COR-L47 (cell line): ENCODE measurements at regions not wholly inside any gene's neighbourhood (a gene's known extent, or its start where the extent isn't known, plus 50 kb on each side); places are given as distances from the start of the nearest gene placed in this dataset.

Experiments used
- DNase-seq: peaks from one replicate; lab custom pipeline; 2025; lab: John Stamatoyannopoulos, UW

DNA sequence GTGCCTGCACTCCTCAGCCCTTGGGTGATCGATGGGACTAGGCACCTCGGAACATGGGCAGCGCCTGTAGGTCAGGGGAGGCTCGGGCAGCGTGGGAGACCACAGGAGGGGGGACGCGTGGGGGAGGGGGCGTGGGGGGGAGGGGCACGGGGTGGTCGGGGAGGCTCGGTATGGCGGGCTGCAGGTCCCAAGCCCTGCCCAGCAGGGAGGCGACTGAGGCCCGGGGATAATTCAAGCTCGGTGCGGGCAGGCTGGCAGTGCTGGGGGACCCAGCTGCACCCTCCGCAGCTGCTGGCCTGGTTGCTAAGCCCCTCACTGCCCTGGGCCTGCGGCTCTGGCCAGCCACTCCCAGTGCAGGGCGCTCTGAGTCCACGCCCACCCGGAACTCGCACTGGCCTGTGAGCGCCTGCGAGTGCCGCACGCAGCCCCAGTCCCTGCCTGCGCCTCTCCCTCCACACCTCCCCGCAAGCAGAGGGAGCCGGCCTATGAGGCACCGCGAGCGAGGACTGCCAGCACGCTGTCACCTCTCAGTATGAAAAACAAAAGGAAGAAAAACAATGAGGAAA, 1698.3 kb upstream of the RAG2 start:
- no peak for DNase-seq

DNA sequence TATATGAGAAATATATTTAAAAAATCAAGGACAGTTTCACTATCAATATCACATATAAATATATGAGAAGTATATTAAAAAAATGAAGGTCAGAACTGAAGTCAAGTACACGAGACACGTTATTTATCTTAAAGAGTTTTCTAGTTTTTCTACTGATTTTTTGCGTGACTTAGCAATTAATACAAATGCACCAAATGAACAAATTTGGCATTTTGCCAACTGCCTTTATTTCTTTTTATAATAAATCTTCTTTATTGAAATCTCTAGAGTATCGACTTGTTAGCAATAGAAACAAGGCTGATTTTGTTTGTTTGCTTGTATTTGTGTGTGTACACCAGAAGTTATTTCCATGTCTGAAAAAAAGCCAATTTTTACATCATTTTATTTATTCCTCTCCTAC, 1684.7 kb upstream of the RAG2 start:
- DNase-seq = no peak

GRCh38 chr11:38278457-38279141, 1680.6 kb upstream of the RAG2 start:
- no peak for DNase-seq

GRCh38 chr11:38274031-38274430, 1676.0 kb upstream of the RAG2 start:
- DNase-seq = no peak

DNA sequence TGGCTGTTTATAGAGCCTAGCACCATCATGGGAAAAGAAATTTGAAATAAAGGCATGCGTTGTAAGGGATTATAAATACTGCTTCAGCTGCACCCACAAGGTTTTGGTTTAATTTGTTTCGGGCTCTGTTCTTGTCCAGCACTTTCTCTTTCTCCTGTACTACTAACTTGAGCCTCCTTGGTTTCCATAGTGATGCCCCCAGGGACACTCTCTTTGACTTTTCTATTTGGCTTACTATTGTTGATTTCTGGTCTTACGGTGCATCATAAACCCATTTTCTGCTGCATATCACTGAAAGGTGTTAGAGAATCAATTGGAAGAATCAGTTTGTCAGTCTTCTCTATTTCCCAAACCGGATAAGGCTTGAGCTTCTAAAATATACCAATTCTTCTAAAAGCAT, 1674.3 kb upstream of the RAG2 start:
- no peak for DNase-seq

DNA sequence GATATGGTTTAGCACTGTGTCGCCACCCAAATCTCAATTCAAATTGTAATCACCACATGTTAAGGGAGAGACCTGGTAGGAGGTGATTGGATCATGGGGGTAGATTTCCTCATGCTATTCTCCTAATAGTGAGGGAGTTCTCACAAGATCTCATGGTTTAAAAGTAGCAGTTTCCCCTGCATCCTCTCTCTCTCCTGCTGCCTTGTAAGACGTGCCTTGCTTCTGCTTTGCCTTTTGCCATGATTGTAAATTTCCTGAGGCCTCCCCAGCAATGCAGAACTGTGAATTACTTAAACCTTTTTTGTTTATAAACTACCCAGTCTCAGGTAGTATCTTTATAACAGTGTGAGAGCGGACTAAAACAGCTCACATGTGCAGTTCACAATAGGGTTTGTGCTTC, 1668.7 kb upstream of the RAG2 start:
- no peak for DNase-seq

GRCh38 chr11:38256436-38256835, 1658.4 kb upstream of the RAG2 start:
- DNase-seq = no peak

DNA sequence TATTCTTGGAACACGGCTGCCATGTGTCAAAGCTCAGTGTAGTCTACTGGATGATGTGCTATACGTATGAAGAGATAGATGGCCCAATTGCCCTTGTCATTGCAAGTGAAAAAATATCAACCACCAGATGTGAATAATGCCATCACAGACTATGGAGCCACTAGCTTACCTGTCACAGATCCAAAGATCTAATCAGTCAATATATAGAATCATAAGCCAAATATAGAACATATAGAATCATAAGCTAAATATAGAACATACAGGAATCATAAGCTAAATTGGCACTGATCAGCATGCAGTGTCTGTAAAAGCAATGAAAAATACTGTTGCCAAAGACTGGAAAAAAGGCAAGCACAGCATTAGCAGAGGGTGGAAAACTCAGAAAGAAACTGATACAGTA, 1656.9 kb upstream of the RAG2 start:
- no peak for DNase-seq

DNA sequence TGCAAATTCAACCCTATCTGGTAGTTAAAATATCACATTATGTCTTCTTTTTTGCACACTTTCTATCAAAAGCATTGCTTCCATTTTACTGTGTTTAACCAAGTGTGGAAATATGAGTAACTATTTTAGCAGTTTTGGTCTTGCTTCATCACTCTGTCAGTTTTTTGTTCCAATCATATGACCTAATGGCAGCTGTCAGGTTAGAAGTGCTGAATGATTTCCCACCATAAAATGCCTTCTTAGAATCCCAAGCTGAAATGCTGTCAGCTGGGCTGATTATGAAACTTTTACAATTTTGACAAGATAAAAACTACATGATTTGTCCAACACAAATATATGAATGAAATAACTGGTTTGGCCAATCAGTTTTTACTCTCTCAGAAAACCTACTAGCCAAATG, 1654.6 kb upstream of the RAG2 start:
- DNase-seq = no peak

DNA sequence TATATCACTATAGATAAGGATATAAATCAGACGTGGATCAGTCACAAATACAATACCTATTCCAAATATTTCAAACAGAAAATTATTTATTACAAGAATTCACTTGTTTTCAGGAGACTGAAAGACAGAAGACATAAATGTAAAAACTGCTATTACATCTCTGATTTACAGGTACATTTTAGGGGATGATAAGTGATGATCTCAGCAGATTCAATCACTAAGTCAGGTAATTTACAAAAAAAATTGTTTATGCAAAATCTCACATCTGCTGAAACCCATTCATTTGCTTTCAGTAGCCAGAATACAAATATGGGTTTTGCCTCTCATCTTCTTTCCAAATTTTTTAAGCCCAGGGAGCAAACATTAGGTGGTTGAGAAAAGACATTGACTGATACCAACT, 1648.4 kb upstream of the RAG2 start:
- no peak for DNase-seq

- no peak for DNase-seq
Observed at GRCh38 chr11:38226684-38227083, 1628.6 kb upstream of the RAG2 start.

GRCh38 chr11:38221295-38221694, 1623.3 kb upstream of the RAG2 start:
- DNase-seq = no peak

GRCh38 chr11:38219636-38220035, 1621.6 kb upstream of the RAG2 start:
- no peak for DNase-seq

DNA sequence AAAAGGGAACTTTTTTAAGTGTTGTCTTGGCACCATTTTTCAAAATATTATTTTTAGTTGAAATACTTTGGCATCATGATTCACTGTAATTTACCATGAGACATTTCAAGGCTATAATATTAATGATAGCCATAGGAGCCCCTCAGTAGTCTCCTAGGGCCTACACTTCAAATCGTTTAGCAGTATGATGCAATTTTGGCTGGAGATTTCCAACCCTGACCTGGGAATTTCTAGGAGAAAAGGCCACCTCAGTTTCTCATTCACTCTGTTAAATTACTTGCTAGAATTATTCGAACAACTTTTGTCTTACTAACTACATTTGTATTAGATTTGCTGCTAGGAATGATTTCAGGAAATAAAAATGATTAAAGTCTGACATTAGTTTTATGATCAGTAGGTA, 1610.9 kb upstream of the RAG2 start:
- no peak for DNase-seq

DNA sequence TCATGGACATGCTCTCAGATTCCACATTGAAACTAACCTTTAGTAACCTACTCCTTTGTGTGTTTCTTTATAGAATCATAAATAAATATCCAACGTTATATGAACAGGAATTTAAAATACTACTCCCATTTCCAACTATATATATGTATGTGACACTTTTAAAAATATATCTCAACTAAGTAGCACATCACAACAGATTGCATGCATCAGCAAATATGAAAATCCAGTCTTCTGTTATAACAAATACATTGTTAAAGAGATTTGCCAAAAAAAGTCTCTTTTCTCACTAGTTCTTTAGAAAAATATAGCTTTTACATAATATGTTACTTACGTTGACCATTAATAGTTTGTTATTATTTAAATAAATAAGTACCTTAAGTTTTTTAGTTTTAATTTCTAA, 1608.6 kb upstream of the RAG2 start:
- no peak for DNase-seq

DNA sequence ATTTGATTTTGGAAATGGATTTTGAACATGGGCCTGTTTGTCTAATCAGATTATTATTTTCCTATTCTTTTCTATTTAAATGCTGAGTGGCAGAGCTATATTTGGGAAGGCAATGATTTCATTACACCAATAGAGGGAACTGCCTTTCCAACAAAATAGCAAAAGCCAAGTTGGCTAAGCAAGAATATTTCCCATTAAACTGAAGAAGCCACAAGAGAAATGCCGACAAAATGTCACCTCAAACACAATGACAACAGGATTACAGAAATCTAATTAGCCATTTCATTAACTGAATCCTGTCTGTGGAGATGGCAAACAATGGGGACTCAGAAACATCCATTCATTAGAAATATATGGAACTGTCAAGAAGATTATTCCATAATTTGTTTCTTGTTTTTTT, 1593.1 kb upstream of the RAG2 start:
- DNase-seq = no peak

DNA sequence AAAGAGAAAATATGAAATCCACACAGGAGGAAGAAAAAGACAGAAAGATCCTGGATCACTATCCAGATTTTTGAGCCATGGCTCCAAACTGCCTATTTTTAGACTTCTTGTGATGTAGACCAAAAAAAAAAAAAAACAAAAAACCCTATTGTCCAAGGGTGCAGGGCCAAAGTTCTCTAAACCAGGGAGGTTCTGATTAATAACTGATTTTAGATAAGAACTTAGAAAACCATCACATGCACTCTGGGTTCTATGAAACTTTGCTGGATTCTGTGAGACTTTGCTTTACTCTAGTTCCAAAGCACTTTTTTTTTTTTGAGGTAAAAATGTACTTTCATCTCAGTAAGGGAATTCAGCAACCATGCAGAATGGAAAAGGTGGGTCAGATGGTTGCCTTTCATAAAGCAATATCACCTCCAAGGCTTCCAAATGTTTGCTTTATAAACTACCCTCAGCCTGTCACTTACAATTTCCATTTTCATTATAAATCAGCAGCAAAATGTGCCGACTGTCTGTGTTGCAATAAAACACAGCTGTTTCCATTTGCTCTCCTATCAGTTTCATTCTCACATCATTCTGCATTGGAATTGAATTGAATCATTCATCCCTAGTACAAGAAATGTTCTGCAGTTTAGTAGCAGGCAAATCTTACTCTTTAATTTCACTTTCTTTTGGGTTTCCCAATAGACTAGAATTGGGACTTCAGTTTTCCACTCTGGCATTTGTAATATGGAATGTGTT, 1584.3 kb upstream of the RAG2 start:
- DNase-seq = no peak

DNA sequence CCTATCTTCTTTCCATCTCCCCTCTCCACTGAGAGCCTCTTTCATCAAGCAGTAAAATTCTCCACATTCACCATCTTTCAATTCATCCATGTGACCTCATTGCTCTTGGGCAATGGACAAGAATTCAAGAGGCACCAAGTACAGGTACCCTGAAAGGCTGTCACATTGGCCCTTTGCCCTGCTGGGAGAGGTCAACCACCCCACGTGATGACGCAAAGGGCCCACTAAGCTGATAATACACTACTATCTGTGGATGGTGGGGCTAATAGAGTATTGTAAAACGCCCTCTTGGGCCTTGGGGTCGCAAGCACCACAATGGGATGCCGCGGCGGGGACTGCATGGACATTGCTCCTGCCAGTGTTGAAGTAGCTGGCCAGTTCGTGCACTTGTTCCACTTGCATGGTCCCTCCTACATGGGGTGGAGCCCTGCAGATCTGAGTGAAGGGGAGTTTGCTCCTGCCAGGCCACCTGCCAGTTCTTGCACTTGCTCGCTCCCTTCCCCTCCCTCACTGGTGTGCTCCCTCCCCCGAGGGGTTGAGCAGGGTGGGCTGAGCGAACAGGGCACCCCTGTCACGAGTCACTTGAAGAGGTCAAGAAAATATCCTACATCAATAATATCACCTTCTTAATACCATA, 1578.8 kb upstream of the RAG2 start:
- no peak for DNase-seq

GRCh38 chr11:38173676-38174075, 1575.6 kb upstream of the RAG2 start:
- no peak for DNase-seq

GRCh38 chr11:38169286-38169685, 1571.2 kb upstream of the RAG2 start:
- no peak for DNase-seq

DNA sequence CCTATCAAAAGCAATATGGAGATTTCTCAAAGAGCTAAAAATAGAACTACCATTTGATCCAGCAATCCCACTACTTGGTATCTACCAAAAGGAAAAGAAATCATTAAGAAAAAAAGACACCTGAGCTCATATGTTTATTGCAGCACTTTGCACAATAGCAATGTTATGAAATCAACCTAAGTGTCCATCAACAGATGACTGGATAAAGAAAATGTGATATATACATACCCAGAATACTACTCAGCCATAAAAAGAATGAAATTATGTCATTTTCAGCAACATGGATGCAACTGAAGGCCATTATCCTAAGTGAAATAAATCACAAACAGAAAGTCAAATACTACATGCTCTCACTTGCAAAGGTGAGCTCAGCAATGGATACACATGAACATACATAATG, 1565.5 kb upstream of the RAG2 start:
- no peak for DNase-seq

- no peak for DNase-seq
Observed at GRCh38 chr11:38160433-38160832, 1562.4 kb upstream of the RAG2 start.

DNA sequence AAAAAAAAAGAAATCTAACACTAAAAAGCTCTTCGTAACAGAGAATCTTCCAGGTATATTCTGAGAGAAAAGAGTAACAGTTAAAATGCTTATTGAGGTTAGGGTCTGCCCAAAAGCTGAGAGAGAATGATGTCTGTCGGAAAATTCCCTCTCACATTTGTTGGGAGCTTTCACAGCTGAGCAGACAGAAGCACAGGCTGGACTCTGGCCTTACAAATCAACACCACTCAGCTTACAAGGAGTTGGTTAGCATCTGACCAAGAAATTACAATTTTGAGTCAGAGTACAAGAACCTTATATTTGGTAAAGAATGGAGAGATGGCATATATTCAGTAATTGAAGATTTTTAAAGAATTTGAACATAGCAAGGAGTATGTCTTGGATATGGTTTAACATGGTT, 1561.0 kb upstream of the RAG2 start:
- no peak for DNase-seq
